DOHH2 (cell line): ENCODE measurements at regions not wholly inside any gene's neighbourhood (a gene's known extent, or its start where the extent isn't known, plus 50 kb on each side); places are given as distances from the start of the nearest gene placed in this dataset.

Experiments
- H3F3A ChIP-seq: fragments of 200-600 bp; sonication (generic), shearing (Covaris generic); 2 replicates; pipeline ENCODE4 v1.6.0; 2016; ENCODE audit warnings: antibody characterized with exemption, mild to moderate bottlenecking; ENCODE audit not compliant: control insufficient read depth, insufficient read depth
- H3K27ac ChIP-seq: fragments of 200-600 bp; sonication (generic); 2 replicates; pipeline ENCODE4 v1.5.1; 2014; ENCODE audit warnings: low read depth, mild to moderate bottlenecking, low read length, moderate library complexity
- H3K27me3 ChIP-seq: fragments of 200-600 bp; sonication (generic); 2 replicates; pipeline ENCODE4 v1.6.1; 2014; ENCODE audit warnings: mild to moderate bottlenecking, low read length, mixed read lengths; ENCODE audit not compliant: control insufficient read depth
- H3K36me3 ChIP-seq: fragments of 200-600 bp; sonication (generic); 2 replicates; pipeline ENCODE4 v1.6.1; 2014; ENCODE audit warnings: mild to moderate bottlenecking, low read length, moderate library complexity, mixed read lengths; ENCODE audit not compliant: control insufficient read depth
- H3K4me1 ChIP-seq: fragments of 200-600 bp; sonication (generic); 2 replicates; pipeline ENCODE4 v1.6.1; 2014; ENCODE audit warnings: mild to moderate bottlenecking, low read length, mixed read lengths; ENCODE audit not compliant: control insufficient read depth
- H3K4me2 ChIP-seq: fragments of 200-600 bp; sonication (generic); 2 replicates; pipeline ENCODE4 v1.6.0; 2014; ENCODE audit warnings: mild to moderate bottlenecking, low read length, moderate library complexity
- H3K4me3 ChIP-seq: fragments of 200-600 bp; sonication (generic); 2 replicates; pipeline ENCODE4 v1.5.1; 2014; ENCODE audit warnings: mild to moderate bottlenecking, low read length, mixed read lengths
- H3K79me2 ChIP-seq: fragments of 200-600 bp; sonication (generic); 2 replicates; pipeline ENCODE4 v1.6.1; 2014; ENCODE audit warnings: mild to moderate bottlenecking, low read length, mixed read lengths; ENCODE audit not compliant: control insufficient read depth
- H3K9me2 ChIP-seq: fragments of 200-600 bp; sonication (generic); replicated peaks from 2 replicates; pipeline ENCODE4 v1.6.1; 2014; ENCODE audit warnings: mild to moderate bottlenecking, low read length, mixed read lengths; ENCODE audit not compliant: control insufficient read depth
- H3K9me3 ChIP-seq: fragments of 200-600 bp; sonication (generic); 2 replicates; pipeline ENCODE4 v1.6.1; 2014; ENCODE audit warnings: antibody characterized with exemption, low read length, mixed read lengths; ENCODE audit not compliant: control insufficient read depth, insufficient read depth
- H4K20me1 ChIP-seq: fragments of 200-600 bp; sonication (generic); 2 replicates; pipeline ENCODE4 v1.6.0; 2014; ENCODE audit warnings: low read depth, mild to moderate bottlenecking, antibody characterized with exemption, low read length, moderate library complexity; ENCODE audit not compliant: control insufficient read depth, insufficient read depth
- CTCF ChIP-seq: fragments of 200-600 bp; sonication (generic); IDR thresholded peaks from one replicate; pipeline ENCODE4 v1.5.1; 2014; ENCODE audit warnings: antibody characterized with exemption, mild to moderate bottlenecking, low read depth, low read length; ENCODE audit not compliant: poor library complexity, severe bottlenecking
- EZH2phosphoT487 ChIP-seq: fragments of 200-600 bp; sonication (generic); IDR thresholded peaks from 2 replicates; pipeline ENCODE4 v1.6.1; 2017; ENCODE audit warnings: borderline replicate concordance, mild to moderate bottlenecking, antibody characterized with exemption, low read length, moderate library complexity, mixed read lengths

GRCh38 chr3:104004956-104005355 is 1361.8 kb upstream of the ALCAM start:
- no peaks in the 10 kb centered on the region for H3K4me1 ChIP-seq

GRCh38 chr3:104005815-104006214 is 1360.9 kb upstream of the ALCAM start:
- TF ChIP-seq CTCF, result no peak
- TF ChIP-seq EZH2phosphoT487, result no peak
- H3K4me2 ChIP-seq, result no peak overlapping the region
- H3K27ac ChIP-seq, result no peak overlapping the region
- no peaks in the 10 kb centered on the region for H4K20me1 ChIP-seq
- H3K9me2 ChIP-seq, result no peaks in the 10 kb centered on the region
- no peaks in the 10 kb centered on the region for H3F3A ChIP-seq
- no peaks in the 10 kb centered on the region for H3K27me3 ChIP-seq
- no peaks in the 10 kb centered on the region for H3K4me1 ChIP-seq
- no peak overlapping the region for H3K4me3 ChIP-seq
- no peaks in the 10 kb centered on the region for H3K9me3 ChIP-seq
- H3K36me3 ChIP-seq, result no peaks in the 10 kb centered on the region
- no peaks in the 10 kb centered on the region for H3K79me2 ChIP-seq

More at GRCh38 chr3:104004956-104005355, 1361.8 kb upstream of the ALCAM start:
- H3F3A ChIP-seq, result no peaks in the 10 kb centered on the region
- H3K9me2 ChIP-seq, result no peaks in the 10 kb centered on the region
- H3K4me3 ChIP-seq, result no peak overlapping the region
- H3K79me2 ChIP-seq, result no peaks in the 10 kb centered on the region
- H3K9me3 ChIP-seq, result no peaks in the 10 kb centered on the region
- TF ChIP-seq EZH2phosphoT487 (no peak), CTCF (no peak)
- no peaks in the 10 kb centered on the region for H3K36me3 ChIP-seq
- no peak overlapping the region for H3K4me2 ChIP-seq
- no peak overlapping the region for H3K27ac ChIP-seq
- no peaks in the 10 kb centered on the region for H3K27me3 ChIP-seq
- no peaks in the 10 kb centered on the region for H4K20me1 ChIP-seq

- Histone ChIP-seq H3K9me3 (no peaks in the 10 kb centered on the region), H3K4me3 (no peak overlapping the region), H3F3A (no peaks in the 10 kb centered on the region), H3K9me2 (no peaks in the 10 kb centered on the region), H3K27me3 (no peaks in the 10 kb centered on the region), H3K27ac (no peak overlapping the region), H3K4me2 (no peak overlapping the region), H3K4me1 (no peaks in the 10 kb centered on the region), H3K36me3 (no peaks in the 10 kb centered on the region), H4K20me1 (no peaks in the 10 kb centered on the region), H3K79me2 (no peaks in the 10 kb centered on the region)
- TF ChIP-seq EZH2phosphoT487 (no peak), CTCF (no peak)
These were observed 1348.2 kb upstream of the ALCAM start for GRCh38 chr3:104018541-104018940.

- H3K36me3 ChIP-seq, result no peaks in the 10 kb centered on the region
- no peaks in the 10 kb centered on the region; the same call in 1 of the 2 replicates for H3K9me3 ChIP-seq
- H3K27me3 ChIP-seq, result no peaks in the 10 kb centered on the region
- no peaks in the 10 kb centered on the region for H3F3A ChIP-seq
- H3K9me2 ChIP-seq, result no peaks in the 10 kb centered on the region
- no peak overlapping the region for H3K4me2 ChIP-seq
- TF ChIP-seq EZH2phosphoT487 (no peak), CTCF (no peak)
- no peak overlapping the region for H3K27ac ChIP-seq
- no peaks in the 10 kb centered on the region for H4K20me1 ChIP-seq
- no peaks in the 10 kb centered on the region for H3K79me2 ChIP-seq
- no peaks in the 10 kb centered on the region for H3K4me1 ChIP-seq
- H3K4me3 ChIP-seq, result no peak overlapping the region
These were observed 1335.1 kb upstream of the ALCAM start for GRCh38 chr3:104031598-104031997.
